GM19468 (cell line): ENCODE measurements at regions not wholly inside any gene's neighbourhood (a gene's known extent, or its start where the extent isn't known, plus 50 kb on each side); places are given as distances from the start of the nearest gene placed in this dataset.

Source experiments
- ATAC-seq: cut with Tn5 transposase; IDR thresholded peaks from one replicate; pipeline ENCODE4 v1.9.1; 2021; ENCODE audit warnings: mild to moderate bottlenecking, moderate library complexity, moderate number of reproducible peaks; ENCODE audit not compliant: unreplicated experiment; ENCODE audit errors: extremely low read depth

GRCh38 chr1:198102454-198102827, 54.4 kb upstream of the NEK7 start:
- ATAC-seq = no peak

DNA sequence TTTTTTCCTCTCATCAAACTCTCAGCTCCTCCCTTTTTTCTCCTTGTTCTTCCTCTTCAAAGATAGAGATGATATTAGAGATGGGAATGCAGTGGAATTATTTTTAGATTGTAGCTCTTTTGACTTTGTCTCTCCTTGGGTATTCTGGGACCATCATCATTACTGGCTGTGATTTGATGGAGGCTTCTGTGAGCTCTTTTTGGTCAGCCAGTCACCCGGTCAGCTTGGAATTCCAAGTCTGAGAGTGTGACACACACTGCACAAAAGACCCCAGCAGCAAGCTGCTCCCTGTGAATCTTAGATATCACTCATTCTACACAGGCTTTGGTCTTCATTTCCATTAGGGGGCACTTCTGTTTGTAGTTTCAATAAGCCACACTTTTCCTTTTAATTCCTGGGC, 51.6 kb upstream of the NEK7 start:
- no peak for ATAC-seq

GRCh38 chr1:198106011-198106410, 50.8 kb upstream of the NEK7 start:
- no peak for ATAC-seq
